Prostate gland (tissue), 2 donors: ENCODE measurements at regions not wholly inside any gene's neighbourhood (a gene's known extent, or its start where the extent isn't known, plus 50 kb on each side); places are given as distances from the start of the nearest gene placed in this dataset.

ENCODE experiments used
- POLR2A ChIP-seq: fragments of 450-650 bp; IDR thresholded peaks from one replicate; pipeline ENCODE4 v1.6.1; 2016; ENCODE audit warnings: antibody characterized with exemption, mild to moderate bottlenecking
- POLR2AphosphoS5 ChIP-seq: sonication (generic); formaldehyde crosslinking; IDR thresholded peaks from one replicate; pipeline ENCODE4 v1.6.1; 2017; ENCODE audit warnings: antibody characterized with exemption
- TF ChIP-seq, protein P1 (sequence below), 4 experiments: fragments of 200-600 bp in 2 of 4; fragments of 450-650 bp in 2 of 4; sonication (generic) in 2 of 4; IDR thresholded peaks; 1 replicate in 3 of 4; 2 replicates in 1 of 4; pipeline ENCODE4 v1.5.1; 2016 to 2019; ENCODE audit warnings: antibody characterized with exemption in 4 of 4, mild to moderate bottlenecking in 2 of 4, moderate library complexity in 2 of 4

DNA sequence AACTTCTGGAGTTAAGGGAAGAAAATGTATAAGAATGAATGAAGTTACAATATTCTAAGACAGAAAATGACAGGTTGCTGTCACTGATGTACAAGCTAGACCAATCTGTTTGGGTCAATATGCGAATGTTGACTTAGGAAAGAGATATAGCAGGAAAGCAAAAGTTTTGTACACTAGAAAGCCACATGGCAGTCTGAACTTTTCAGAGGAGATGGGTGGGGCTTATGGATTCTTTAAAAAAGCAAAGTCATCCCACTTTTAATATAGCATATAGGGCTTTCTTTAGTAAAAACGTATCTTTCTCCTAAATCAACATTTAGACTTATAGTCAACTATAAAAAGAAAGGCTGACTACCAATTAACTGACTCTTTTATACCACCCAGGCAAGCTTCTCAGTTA, 381.2 kb downstream of the PTPRC start:
- no peak for TF ChIP-seq POLR2A
- TF ChIP-seq, protein P1, sequence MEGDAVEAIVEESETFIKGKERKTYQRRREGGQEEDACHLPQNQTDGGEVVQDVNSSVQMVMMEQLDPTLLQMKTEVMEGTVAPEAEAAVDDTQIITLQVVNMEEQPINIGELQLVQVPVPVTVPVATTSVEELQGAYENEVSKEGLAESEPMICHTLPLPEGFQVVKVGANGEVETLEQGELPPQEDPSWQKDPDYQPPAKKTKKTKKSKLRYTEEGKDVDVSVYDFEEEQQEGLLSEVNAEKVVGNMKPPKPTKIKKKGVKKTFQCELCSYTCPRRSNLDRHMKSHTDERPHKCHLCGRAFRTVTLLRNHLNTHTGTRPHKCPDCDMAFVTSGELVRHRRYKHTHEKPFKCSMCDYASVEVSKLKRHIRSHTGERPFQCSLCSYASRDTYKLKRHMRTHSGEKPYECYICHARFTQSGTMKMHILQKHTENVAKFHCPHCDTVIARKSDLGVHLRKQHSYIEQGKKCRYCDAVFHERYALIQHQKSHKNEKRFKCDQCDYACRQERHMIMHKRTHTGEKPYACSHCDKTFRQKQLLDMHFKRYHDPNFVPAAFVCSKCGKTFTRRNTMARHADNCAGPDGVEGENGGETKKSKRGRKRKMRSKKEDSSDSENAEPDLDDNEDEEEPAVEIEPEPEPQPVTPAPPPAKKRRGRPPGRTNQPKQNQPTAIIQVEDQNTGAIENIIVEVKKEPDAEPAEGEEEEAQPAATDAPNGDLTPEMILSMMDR (IDR thresholded peaks at IDR 0.05) = no peak
- TF ChIP-seq POLR2AphosphoS5 = no peak
